NCI-H2107 treated with DMSO at 0.1 percent for 48 hours (cell line): ENCODE measurements at regions not wholly inside any gene's neighbourhood (a gene's known extent, or its start where the extent isn't known, plus 50 kb on each side); places are given as distances from the start of the nearest gene placed in this dataset.

Experiments
- DNase-seq: peaks from one replicate; lab custom pipeline; 2025; ENCODE audit not compliant: unreplicated experiment; lab: John Stamatoyannopoulos, UW

DNA sequence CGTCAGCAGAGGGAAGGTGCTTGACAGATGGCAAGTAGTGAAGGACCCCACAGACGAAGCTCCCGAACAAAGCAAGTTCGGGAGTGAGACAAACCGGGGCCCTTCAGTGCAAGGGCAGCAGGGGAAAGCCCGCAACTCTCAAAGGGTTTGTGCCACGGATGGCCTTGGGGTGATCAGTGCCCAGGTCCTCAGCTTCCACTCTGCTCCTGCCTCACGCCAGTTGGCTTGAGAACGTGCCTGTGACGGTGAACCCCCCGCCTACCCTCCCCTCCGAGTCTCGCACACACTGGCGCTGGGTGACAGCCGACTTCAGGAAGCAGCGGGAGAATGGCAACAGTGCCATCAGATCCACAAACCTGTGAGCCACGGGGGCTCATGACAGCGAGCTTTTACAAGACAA is 56.8 kb upstream of the SALL3 start:
- DNase-seq, result no peak

- no peak for DNase-seq
Measured at GRCh38 chr18:78924301-78924700, 55.3 kb upstream of the SALL3 start.

GRCh38 chr18:78924786-78925540 is 54.7 kb upstream of the SALL3 start:
- no peak for DNase-seq

DNA sequence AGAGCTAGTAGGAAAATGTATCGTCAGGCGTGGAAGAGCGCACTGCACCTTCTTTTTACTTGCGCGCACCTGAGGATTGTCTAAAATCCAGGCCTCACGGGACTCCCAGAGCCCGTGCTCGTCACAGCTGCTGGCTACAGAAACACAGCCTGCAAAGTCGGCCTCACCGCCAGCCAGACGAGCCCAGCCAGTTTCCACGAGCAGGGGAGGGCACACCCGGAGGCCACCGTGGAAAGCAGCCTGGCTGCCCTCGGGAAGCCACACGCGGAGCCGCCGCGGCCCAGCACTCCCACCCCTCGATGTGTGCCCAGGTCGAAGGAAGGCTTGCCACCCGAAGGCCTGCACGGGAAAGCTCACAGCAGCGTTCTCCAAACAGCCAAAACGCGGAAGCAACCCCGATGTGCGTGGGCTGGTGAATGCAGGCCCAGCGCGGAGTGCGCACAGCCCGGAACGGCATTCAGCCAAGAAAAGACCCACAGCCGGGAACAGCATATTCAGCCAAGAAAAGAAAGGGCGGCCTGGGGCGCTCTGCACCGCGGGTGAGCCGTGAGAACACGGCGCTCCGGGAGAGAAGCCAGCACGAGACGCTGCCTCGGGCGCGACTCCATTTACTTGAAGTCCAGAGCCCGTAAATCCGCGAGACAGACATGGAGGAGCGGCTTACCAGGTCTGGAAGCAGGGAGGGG is 53.9 kb upstream of the SALL3 start:
- no peak for DNase-seq

GRCh38 chr18:78926243-78926615 is 53.4 kb upstream of the SALL3 start:
- no peak for DNase-seq

DNA sequence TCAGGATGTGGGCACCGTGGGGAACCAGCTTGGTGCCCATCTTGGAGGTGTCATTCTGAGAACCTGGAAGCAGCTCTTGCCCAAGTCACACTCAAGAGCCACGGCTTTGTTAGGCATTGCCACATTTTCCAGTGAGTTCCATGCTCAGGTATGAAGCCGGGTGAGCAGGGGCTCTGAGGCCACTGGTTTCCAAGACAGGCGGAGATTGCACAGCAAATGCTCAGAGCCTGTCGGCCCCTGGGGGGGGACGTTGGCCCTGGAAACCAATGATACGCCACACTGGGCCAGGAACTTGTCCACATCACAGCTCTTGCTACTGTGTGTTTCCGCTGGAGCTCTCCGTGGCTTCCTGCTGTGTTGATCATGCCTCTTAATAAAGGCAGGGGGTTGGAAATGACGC is 52.5 kb upstream of the SALL3 start:
- DNase-seq, result no peak

GRCh38 chr18:78927616-78928015 is 52.0 kb upstream of the SALL3 start:
- no peak for DNase-seq

DNA sequence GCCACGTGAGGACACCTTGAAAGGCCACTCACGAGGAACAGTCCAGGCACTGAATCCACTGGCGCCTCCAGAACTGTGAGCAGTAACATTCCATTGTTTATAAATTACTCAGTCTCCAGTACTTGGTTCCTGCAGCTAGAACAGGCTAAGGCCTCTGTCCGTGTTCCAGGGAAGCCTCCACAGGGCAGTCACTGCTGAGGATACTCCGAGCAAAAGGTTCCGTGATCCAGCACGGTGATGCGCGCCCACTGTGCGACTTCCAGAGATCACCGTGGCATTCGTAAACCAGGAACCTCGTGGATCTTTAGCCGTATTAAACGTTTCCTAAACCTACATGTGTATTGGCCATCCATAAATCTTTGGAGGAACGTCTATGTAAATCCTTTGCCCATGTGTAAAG is 51.5 kb upstream of the SALL3 start:
- no peak for DNase-seq

DNA sequence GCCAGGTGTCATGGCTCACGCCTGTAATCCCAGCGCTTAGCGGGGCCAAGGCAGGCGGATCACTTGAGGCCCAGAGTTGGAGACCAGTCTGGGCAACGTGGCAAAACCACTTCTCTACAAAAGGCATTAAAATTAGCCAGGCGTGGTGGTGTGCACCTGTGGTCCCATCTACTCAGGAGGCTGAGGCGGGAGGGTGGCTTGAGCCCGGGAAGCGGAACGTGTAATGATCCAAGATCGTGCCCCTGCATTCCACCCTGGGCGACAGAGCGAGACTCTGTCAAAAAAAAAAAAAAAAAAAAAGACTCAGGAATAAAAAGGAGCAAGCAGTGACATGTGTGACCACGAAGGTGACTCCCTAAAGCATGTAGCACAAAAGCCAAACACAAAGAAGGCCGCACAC is 50.1 kb upstream of the SALL3 start:
- DNase-seq, result no peak
